HG02759 (cell line): ENCODE measurements at regions not wholly inside any gene's neighbourhood (a gene's known extent, or its start where the extent isn't known, plus 50 kb on each side); places are given as distances from the start of the nearest gene placed in this dataset.

Source experiments
- ATAC-seq: cut with Tn5 transposase; IDR thresholded peaks from one replicate; pipeline ENCODE4 v1.9.1; 2021; ENCODE audit warnings: mild to moderate bottlenecking, moderate library complexity; ENCODE audit not compliant: unreplicated experiment

DNA sequence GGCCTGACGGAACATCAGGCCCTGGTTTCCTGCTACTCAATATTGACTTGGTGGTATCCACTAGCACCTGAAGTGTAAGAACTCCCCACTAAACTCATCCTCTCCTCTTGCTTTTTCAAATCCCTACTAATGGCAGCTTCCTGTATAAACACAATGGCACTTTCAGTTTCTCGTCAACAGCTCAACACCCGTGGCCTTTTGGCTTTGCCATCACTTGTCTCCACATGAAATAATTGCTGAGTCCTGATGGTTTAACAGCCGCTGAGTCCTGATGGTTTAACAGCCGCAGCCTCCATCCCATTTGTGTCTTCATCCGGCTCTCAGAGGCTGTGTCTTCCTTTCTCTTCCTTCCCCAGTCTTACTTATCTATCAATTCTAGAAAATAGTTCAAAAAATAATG lies 261.4 kb upstream of the PITRM1 start:
- ATAC-seq, result no peak

GRCh38 chr10:3433131-3433530 lies 260.5 kb upstream of the PITRM1 start:
- ATAC-seq, result no peak

DNA sequence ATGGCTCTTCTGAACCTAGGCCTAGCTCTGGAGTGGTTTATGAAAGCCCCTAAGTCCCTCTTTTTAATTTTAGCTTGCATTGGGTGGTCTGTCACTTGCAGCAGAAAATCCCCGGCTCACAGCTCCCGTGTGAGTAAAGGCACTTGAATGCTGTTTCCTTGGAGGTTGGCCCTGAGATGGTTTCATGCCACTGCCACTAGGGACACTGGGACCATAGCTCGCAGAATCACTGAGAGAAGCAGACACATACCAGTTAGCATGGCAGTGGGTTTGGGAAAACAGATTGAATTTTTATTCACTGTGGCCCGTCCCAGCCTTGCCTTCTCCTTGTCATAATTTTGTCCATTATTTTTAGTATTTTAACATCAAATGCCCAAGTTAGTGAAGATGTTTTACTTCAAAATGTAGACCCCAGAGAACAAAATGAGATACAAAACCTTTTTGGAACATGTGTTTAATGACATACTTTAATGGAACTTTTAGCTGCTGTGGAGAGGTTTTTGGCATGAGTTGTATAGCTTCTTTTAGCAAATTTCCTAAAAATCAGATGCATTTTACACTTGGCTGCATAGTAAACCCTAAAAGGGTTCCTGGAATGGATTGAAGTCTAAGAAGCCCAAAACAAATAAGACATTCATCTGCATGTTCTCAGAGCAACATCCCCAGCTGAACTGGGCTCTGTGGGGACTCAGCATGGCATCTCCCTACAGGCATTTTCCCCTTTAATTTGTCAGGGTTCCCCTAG lies 259.7 kb upstream of the PITRM1 start:
- no peak for ATAC-seq

GRCh38 chr10:3430501-3430900 lies 257.9 kb upstream of the PITRM1 start:
- ATAC-seq, result no peak

- ATAC-seq, result no peak
Measured at GRCh38 chr10:3429676-3430075, 257.1 kb upstream of the PITRM1 start.

DNA sequence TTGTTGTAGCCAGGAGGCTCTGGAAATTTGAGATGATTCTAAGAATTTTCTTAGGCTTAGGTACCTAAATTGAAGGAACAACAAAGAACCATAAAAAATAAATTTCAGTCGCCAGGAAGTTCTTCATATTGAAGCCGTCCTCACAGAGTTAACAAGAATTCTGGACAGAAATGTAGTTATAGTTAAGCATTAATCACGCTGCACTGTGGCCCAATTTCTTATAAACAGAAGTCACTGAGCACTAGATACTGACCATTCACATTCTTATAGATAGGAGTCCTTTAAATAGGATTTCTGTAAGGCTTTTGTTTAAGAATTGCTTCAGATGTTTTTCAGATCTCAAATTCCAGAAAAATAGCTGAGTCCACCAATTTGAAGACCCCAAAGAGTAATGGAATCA lies 256.2 kb upstream of the PITRM1 start:
- ATAC-seq, result no peak

GRCh38 chr10:3427950-3428354 lies 255.4 kb upstream of the PITRM1 start:
- no peak for ATAC-seq

- no peak for ATAC-seq
Measured at GRCh38 chr10:3427347-3427746, 254.8 kb upstream of the PITRM1 start.

- no peak for ATAC-seq
Measured at GRCh38 chr10:3426190-3426845, 253.7 kb upstream of the PITRM1 start.

- ATAC-seq, result no peak
Measured at GRCh38 chr10:3425716-3426115, 253.1 kb upstream of the PITRM1 start.

DNA sequence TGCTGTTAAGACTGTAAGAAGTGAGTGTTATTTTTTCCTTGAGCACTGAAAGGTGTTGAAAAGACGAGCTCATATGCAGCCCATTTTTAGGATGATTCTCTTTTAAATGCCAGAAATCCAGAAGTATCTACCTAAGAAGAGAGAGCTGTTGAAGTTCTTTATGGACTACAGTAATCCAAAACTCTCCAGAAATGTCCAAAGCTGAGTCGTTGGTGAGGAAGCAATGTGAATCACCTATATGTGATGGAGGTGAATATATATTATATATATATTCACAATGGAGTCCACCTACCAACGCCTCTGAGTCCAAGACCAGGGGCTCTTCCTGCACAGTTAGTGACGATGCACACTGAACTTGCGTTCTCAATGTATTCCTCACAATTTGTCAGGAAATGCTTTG lies 252.7 kb upstream of the PITRM1 start:
- no peak for ATAC-seq

- ATAC-seq, result no peak
Measured at GRCh38 chr10:3424111-3424851, 251.7 kb upstream of the PITRM1 start.

GRCh38 chr10:3423384-3423783 lies 250.8 kb upstream of the PITRM1 start:
- ATAC-seq, result no peak

GRCh38 chr10:3422282-3422681 lies 249.7 kb upstream of the PITRM1 start:
- ATAC-seq, result no peak

- no peak for ATAC-seq
Measured at GRCh38 chr10:3421537-3422257, 249.1 kb upstream of the PITRM1 start.

GRCh38 chr10:3420527-3421469 lies 248.2 kb upstream of the PITRM1 start:
- no peak for ATAC-seq

GRCh38 chr10:3419719-3420495 lies 247.3 kb upstream of the PITRM1 start:
- ATAC-seq, result no peak

DNA sequence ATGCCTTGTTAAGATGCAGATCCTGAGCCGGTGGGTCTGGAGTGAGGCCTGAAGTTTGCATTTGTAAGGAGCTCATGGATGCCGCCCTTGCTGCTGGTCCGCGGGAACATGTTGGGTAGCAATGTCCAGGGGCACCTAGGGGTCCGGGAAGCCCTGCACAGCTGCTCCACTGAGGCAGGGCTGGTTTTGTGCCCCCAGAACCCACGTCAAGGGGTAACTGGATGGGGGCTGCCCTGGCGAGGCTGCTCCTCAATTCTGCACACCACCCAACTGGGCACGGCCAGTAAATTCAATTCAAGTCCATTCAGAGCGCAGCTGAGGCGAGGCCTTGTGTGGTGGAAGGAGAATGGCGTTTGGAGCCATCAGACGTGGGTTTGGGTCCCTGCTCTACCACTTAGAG lies 246.3 kb upstream of the PITRM1 start:
- ATAC-seq, result no peak

- ATAC-seq, result no peak
Measured at GRCh38 chr10:3418041-3418754, 245.6 kb upstream of the PITRM1 start.
